GM19328 (cell line): ENCODE measurements at regions not wholly inside any gene's neighbourhood (a gene's known extent, or its start where the extent isn't known, plus 50 kb on each side); places are given as distances from the start of the nearest gene placed in this dataset.
A peak's percentile ranks its signal among the peaks of the same experiment; 100 is the strongest.
"Not testable (repeated sequence)": the region's sequence is repeated elsewhere in the genome, so short reads cannot be mapped to it uniquely, and the experiment has no call there.

Experiments used
- ATAC-seq: cut with Tn5 transposase; IDR thresholded peaks from one replicate; pipeline ENCODE4 v1.9.1; 2021; ENCODE audit warnings: mild to moderate bottlenecking, moderate library complexity; ENCODE audit not compliant: unreplicated experiment

- no peak for ATAC-seq
Measured at GRCh38 chr4:78691334-78691754, 84.8 kb upstream of the BMP2K start.

DNA sequence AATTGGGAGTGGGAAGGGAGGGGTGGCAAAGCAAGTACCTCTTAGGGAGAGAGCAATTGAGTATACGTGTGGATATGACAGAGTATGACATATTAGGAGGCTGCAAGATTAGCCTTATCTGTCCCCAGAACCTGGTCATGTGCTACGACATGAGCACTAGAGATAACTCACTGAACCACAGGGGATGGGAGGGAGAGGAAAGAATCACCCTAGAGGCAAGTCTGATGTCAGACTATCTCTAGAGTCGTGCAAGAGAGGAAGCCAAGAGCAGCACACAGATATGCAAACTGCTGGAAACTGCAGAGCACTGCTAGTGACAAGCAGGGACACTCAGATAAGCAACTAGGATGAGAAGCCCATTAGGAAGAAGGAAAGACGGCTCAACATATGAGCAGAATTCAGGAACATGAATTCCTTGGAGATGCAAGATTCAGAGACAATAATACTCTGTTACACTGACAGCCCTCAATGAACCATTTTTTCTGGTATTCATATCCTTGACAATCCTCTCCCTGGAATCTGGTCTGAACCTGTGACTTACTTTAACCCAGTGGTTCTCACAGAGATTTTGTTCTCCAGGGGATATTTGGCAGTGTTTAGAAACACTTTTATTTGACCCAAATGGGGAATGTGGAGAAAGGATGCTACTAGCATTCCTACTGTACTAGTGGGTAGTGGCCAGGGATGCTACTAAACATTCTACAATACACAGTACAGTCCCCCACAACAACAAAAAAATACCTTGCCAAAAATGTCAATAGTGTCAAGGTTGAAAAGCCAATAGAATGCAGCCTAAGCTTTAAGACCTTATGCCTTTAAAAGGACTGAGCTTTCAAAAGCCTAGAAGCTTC is 84.0 kb upstream of the BMP2K start:
- peak; percentile 74 for ATAC-seq

DNA sequence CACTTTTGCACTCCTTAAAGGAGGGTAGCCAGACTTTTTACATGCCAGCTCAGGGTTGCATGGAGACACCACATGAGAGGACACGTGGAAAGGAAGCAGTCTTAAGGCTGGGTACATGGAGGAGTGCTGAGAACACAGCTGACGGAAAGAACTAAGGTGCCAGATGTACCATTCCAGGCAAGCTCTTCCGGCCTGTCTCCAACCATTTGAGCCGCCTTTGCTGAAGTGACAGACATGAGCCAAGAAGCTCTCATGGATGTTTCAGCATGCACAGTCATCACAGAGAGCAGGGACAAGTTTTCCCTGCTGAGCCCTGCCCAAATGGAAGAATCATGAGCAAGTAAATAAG is 83.4 kb upstream of the BMP2K start:
- ATAC-seq: no peak

- no peak for ATAC-seq
Measured at GRCh38 chr4:78693777-78694456, 82.2 kb upstream of the BMP2K start.

DNA sequence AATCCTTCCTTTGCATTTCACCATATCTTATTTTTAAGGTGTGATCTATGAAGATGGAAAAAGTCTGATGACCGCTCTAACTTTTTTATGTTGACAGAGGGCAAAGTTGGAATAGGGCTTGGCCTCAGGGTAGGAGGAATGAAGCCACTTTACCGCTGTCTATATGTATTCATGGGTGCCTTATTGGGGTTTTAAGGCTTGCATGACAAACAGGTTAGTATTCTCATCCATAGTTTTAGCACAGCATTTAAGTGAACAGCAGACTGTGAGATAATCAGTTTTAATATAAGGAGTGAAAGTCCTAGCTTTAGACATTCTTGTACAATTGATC is 81.7 kb upstream of the BMP2K start:
- ATAC-seq: no peak

DNA sequence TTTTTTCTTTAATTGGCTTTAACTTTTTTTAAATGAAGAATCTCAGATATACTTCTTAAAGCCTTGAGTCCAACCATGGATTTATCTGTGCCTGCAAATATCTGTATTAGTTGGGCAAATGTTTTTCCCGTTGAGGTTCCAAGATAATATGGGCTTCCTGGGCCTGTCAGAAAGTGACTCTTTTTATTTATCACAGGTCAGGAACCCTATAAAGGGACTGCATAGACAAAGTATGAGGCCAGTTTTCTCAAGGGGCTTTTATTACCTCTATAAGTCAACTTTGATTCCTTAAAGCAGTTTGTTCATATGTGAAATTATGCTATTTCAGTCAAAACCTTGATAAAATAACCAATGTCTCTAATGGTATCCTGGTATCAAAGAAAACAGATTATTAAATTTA is 80.2 kb upstream of the BMP2K start:
- ATAC-seq: no peak

DNA sequence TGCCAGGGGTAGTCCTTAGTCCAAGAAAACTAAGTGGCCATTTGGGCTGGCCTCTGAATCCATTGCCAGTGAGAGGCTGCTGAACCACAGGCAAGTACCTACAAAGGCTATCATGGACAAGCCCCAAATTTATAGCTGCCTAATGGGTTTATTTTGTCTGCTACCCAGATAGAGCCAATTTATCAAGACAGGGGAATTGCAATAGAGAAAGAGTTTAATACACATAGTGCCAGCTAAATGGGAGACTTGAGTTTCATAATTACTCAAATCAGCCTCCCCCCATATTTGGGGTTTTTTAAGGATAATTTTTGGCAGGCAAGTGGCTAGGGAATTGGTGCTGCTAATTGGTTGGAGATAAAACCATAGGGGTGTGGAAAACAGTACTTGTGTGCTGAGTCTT is 73.1 kb upstream of the BMP2K start:
- ATAC-seq: no peak

- no peak for ATAC-seq
Measured at GRCh38 chr4:78704317-78704716, 71.8 kb upstream of the BMP2K start.

GRCh38 chr4:78704981-78705683 is 71.0 kb upstream of the BMP2K start:
- no peak for ATAC-seq

- ATAC-seq: no peak
Measured at GRCh38 chr4:78706302-78706701, 69.8 kb upstream of the BMP2K start.

DNA sequence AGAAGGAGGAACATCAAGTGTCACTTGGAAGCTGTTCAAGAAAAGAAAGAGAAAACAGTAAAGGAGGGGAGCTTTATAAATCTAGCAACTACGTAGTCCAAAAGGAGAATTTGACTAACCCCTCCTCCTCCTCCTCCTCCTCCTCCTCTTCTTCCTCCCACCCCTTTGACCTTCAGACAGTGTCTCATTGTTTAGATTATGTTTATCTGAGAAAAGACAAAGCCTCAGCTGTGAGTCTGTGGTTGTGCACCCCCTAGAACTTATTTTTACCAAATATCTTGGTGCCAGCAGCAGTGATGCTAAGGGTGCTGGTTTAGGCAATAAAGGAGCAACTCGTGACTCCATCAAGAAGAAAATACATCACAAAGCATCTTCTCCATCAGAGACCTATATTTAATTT is 68.9 kb upstream of the BMP2K start:
- ATAC-seq: peak; percentile 40

DNA sequence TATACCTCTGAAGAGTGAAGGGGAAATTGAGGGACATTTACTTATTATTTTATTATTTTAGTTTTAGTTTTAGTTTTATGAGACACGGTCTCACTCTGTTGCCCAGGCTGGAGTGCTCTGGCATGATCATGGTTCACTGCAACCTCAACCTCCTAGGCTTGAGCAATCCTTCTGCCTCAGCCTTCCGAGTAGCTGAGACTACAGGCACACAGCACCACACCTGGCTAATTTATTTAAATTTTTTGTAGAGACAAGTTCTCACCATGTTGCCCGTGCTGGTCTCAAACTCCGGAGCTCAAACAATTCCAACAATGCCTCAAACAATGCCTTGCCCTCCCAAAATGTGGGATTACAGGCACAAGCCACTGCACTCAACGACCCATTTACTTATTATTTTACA is 68.4 kb upstream of the BMP2K start:
- peak; percentile 60 for ATAC-seq

DNA sequence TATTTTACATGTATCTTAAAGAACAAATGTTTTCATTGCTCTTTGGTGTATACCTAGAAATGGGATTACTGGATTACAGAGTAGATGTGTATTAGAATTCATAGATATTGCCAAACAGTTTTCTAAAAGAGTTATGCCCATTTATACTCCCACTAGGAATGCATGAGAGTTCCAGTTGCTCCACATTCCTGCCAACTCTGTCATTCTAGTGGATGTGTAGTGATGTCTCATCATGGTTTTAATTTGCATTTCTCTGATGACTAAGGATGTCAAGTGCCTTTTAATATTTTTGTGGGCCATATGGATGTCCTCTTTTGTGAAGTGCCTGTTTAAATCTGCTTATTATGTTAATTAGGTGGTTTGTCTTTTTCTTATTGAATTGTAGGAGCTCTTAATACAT is 65.6 kb upstream of the BMP2K start:
- ATAC-seq: no peak

- no peak for ATAC-seq
Measured at GRCh38 chr4:78711676-78712075, 64.5 kb upstream of the BMP2K start.

DNA sequence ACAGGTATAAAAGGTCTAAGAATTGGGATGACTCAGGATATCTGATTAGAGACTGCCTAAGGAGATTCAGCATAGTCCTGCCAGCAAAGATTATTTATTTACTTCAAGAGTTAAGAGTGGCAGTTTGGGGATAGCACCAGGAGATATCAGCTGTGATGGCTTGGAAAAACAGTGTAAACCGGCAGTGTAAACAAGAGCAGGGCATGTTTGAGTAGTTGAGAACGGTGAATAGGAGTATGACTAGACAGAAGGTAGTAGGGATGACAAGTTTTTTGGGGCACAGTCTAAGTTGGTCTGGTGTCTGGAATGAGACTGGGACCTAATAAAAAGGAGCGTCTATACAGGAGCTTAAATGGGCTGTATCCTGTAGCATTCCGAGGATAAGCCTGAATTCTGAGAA is 61.6 kb upstream of the BMP2K start:
- not testable (repeated sequence) for ATAC-seq

- not testable (repeated sequence) for ATAC-seq
Measured at GRCh38 chr4:78715372-78715771, 60.8 kb upstream of the BMP2K start.

DNA sequence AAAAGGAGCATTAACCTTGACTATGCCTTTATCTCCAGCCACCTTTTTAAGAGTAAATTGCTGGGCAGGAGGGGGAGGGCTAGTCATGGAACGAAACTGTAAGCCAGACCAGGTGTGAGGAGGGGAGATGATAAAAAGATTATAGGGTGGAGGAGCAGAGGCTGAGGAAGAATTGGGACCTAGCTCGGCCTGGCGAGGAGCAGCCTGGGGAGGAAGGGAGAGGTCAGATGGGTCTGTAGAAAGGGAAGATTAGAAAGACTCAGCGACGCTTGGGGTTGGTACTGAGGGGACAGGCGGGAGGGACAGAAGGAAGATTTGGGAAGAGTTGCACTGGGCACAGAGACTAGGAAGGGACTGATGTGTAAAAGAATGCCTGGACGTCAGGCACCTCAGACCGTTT is 58.4 kb upstream of the BMP2K start:
- ATAC-seq: not testable (repeated sequence)

- no peak for ATAC-seq
Measured at GRCh38 chr4:78720204-78720603, 55.9 kb upstream of the BMP2K start.

DNA sequence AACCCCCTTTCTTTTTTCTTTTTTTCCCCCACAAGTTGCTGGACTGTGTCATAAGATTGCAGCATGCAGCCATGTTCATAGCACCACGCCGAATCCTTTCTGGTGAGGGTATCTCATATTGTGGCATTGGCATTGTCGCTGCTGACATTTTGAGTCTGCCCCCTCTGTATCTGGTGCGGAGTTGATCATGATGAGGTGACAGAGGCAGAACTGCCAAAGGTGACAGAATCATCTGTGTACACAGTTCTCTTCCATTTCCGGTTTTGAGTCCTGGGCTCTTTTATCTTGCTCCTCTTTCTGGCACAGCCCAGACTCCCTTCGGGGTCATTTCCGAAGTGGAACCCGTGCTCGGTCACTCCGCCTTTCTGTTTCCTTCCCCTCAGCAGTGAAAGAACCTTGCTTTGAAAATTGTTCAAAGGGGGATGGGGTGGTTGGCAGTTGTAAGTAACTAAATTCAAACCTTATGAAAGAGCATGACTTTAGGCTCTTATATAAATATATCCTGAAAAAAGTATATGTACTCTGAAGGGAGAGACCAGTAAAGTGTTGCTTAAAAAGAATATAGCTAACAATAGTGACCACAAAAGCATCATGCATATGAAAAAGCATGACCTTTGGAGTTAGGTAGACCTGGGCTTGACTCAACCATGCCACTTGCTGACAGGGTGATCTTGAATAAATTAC is 55.0 kb upstream of the BMP2K start:
- peak; percentile 65 for ATAC-seq

DNA sequence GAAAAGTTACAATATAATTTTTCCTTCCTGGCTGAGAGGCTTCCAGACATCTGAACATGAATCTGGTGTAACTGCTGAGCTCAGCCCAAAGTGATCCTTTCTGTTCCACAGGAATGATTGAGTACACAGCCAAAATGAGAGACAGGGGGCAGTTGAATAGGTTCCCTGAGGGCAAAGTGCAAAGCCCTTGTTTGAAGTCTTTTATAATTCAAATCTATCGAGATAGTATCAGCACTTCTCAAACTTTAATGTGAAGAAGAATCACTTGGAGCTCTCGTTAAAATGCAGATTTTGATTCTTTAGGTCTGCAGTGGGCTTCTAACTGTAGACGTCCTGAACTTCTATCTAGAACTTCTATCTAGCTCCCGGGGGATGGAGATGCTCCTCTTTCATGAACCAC is 54.4 kb upstream of the BMP2K start:
- ATAC-seq: no peak

DNA sequence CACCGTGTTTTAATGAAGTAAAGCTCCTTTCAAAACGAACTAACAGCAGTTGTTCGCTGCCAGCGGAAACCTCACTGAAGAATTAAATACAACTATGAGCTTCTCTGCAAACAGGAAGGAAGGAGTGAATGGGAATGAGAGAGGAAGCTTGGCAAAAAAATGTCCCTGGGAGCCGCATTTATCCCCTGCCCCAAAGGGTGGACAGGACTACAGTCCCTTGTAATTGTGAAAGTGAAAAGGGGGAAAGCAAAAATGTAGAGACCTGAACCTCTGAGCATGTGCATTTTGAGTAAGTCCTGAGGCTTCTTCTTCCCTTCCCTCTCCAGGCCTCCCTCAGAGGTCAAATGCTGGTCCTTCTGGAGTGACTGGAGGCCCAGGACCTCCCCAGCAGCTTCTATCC is 53.8 kb upstream of the BMP2K start:
- ATAC-seq: no peak
